A549 (cell line): ENCODE measurements at regions not wholly inside any gene's neighbourhood (a gene's known extent, or its start where the extent isn't known, plus 50 kb on each side); places are given as distances from the start of the nearest gene placed in this dataset.

Experiments used
- ATAC-seq, 2 experiments: fragments of 200-7000 bp in 1 of 2; fragments of >200 bp in 1 of 2; cut with Nextera tagmentation in 1 of 2; cut with Tn5 transposase in 1 of 2; 3 replicates each; pipeline versions ENCODE4 v1.8.0 to v1.9.1; 2018 to 2020; ENCODE audit warnings: mild to moderate bottlenecking in 1 of 2, moderate library complexity in 1 of 2
- CTCF ChIA-PET: fragments of 300-600 bp; sonication (Branson Sonifier 250); formaldehyde crosslinking; extraction: SDS; loops from one replicate; lab custom pipeline; 2021; ENCODE audit warnings: antibody characterized with exemption, inconsistent platforms; lab: Yijun Ruan, JAX
- POLR2A ChIA-PET: fragments of 350-600 bp; formaldehyde crosslinking; extraction: SDS; loops from one replicate; lab custom pipeline; 2021; ENCODE audit warnings: antibody characterized with exemption, inconsistent platforms; lab: Yijun Ruan, JAX
- DNase-seq, 2 experiments: peaks; one replicate each; pipeline versions ENCODE4 v3.0.0 to v3.0.0-alpha.2; 2011 to 2016; ENCODE audit warnings: low read depth in 1 of 2, low spot score in 1 of 2
- FAIRE-seq: peaks from 2 replicates; lab custom pipeline; 2011; peaks lifted over from hg19 to GRCh38; lab: Jason Lieb, UNC
- H3K27ac ChIP-seq, 2 experiments: fragments of >200 bp; sonication (Bioruptor Twin); formaldehyde crosslinking; 3 replicates each; pipeline ENCODE4 v1.5.1; 2016 to 2017
- H3K4me1 ChIP-seq: fragments of >200 bp; sonication (Bioruptor Twin); formaldehyde crosslinking; 3 replicates; pipeline ENCODE4 v1.6.1; 2016
- H3K4me2 ChIP-seq: fragments of >200 bp; sonication (Bioruptor Twin); formaldehyde crosslinking; 3 replicates; pipeline ENCODE4 v1.6.1; 2016
- H3K4me3 ChIP-seq: fragments of >200 bp; sonication (Bioruptor Twin); formaldehyde crosslinking; 3 replicates; pipeline ENCODE4 v1.5.1; 2016
- H3K9me3 ChIP-seq: fragments of >200 bp; sonication (Bioruptor Twin); formaldehyde crosslinking; 3 replicates; pipeline ENCODE4 v1.6.1; 2016
- ATOH8 ChIP-seq: fragments of 250-450 bp; sonication (Bioruptor Pico); IDR thresholded peaks from 2 replicates; pipeline ENCODE4 v1.5.0; 2020; ENCODE audit warnings: low read depth, mild to moderate bottlenecking, moderate library complexity
- CBX2 ChIP-seq: fragments of 200-600 bp; sonication (generic); IDR thresholded peaks from 2 replicates; pipeline ENCODE4 v1.6.1; 2016; ENCODE audit warnings: low read depth, mild to moderate bottlenecking, borderline replicate concordance
- CBX8 ChIP-seq: fragments of 200-600 bp; sonication (generic); IDR thresholded peaks from 2 replicates; pipeline ENCODE4 v1.6.1; 2016
- E2F6 ChIP-seq: IDR thresholded peaks from 2 replicates; pipeline ENCODE4 v1.6.1; 2012; ENCODE audit warnings: low read depth, borderline replicate concordance
- EHF ChIP-seq: fragments of 250-450 bp; sonication (Bioruptor Pico); IDR thresholded peaks from 2 replicates; pipeline ENCODE4 v1.5.0; 2020; ENCODE audit warnings: mild to moderate bottlenecking
- EP300 ChIP-seq, 2 experiments: fragments of >200 bp; sonication (Bioruptor Twin); formaldehyde crosslinking; IDR thresholded peaks; 2 replicates in 1 of 2; 3 replicates in 1 of 2; pipeline ENCODE4 v1.6.1; 2016 to 2017
- FOSL2 ChIP-seq, 2 experiments: fragments of 450-650 bp in 1 of 2; fragments of >200 bp in 1 of 2; sonication (Bioruptor Twin) in 1 of 2; formaldehyde crosslinking; IDR thresholded peaks; 2 replicates each; pipeline versions ENCODE4 v1.5.0 to v1.6.1; 2016 to 2020; ENCODE audit warnings: mild to moderate bottlenecking in 1 of 2, moderate library complexity in 1 of 2
- GATA3 ChIP-seq: IDR thresholded peaks from 2 replicates; pipeline ENCODE4 v1.6.1; 2012; ENCODE audit warnings: borderline replicate concordance
- HDAC2 ChIP-seq: fragments of 200-600 bp; sonication (generic); IDR thresholded peaks from 2 replicates; pipeline ENCODE4 v1.6.1; 2016
- HOXA7 ChIP-seq: fragments of 250-450 bp; sonication (Bioruptor Pico); IDR thresholded peaks from 2 replicates; pipeline ENCODE4 v1.5.0; 2020; ENCODE audit warnings: mild to moderate bottlenecking, moderate library complexity
- HOXB13 ChIP-seq: fragments of 250-450 bp; sonication (Bioruptor Pico); IDR thresholded peaks from 2 replicates; pipeline ENCODE4 v1.5.0; 2020; ENCODE audit warnings: low read depth, mild to moderate bottlenecking, moderate library complexity
- JUN ChIP-seq, 2 experiments: fragments of >200 bp; sonication (Bioruptor Twin); formaldehyde crosslinking; IDR thresholded peaks; 2 replicates in 1 of 2; 3 replicates in 1 of 2; pipeline ENCODE4 v1.6.1; 2016 to 2017
- JUNB ChIP-seq: fragments of >200 bp; sonication (Bioruptor Twin); formaldehyde crosslinking; IDR thresholded peaks from 2 replicates; pipeline ENCODE4 v1.6.1; 2016
- KDM1A ChIP-seq: fragments of 200-600 bp; sonication (generic); IDR thresholded peaks from 2 replicates; pipeline ENCODE4 v1.6.1; 2016; ENCODE audit warnings: low read depth, mild to moderate bottlenecking
- KDM5A ChIP-seq: fragments of 200-600 bp; sonication (generic); IDR thresholded peaks from 2 replicates; pipeline ENCODE4 v1.6.1; 2016; ENCODE audit warnings: antibody characterized with exemption, mild to moderate bottlenecking
- MAFK ChIP-seq: fragments of 450-650 bp; IDR thresholded peaks from 2 replicates; pipeline ENCODE4 v1.6.1; 2014; ENCODE audit not compliant: partially characterized antibody
- MAZ ChIP-seq: fragments of 150-350 bp; IDR thresholded peaks from 2 replicates; pipeline ENCODE4 v1.6.1; 2014; ENCODE audit warnings: antibody characterized with exemption, low read depth, low read length, borderline replicate concordance
- NR3C1 ChIP-seq: fragments of >200 bp; sonication (Bioruptor Twin); formaldehyde crosslinking; IDR thresholded peaks from 3 replicates; pipeline ENCODE4 v1.6.1; 2017
- POLR2A ChIP-seq: IDR thresholded peaks from 2 replicates; pipeline ENCODE4 v1.6.1; 2012; ENCODE audit warnings: mild to moderate bottlenecking, low read length
- REST ChIP-seq: fragments of 200-600 bp; sonication (generic); IDR thresholded peaks from 2 replicates; pipeline ENCODE4 v1.6.1; 2016; ENCODE audit warnings: antibody characterized with exemption, mild to moderate bottlenecking, moderate library complexity
- TP53 ChIP-seq: fragments of 250-450 bp; sonication (Bioruptor Pico); IDR thresholded peaks from 2 replicates; pipeline ENCODE4 v1.5.0; 2021; ENCODE audit warnings: mild to moderate bottlenecking, moderate library complexity
- ZC3H11A ChIP-seq: fragments of 450-650 bp; IDR thresholded peaks from 2 replicates; pipeline ENCODE4 v1.6.1; 2014; ENCODE audit warnings: antibody characterized with exemption, mild to moderate bottlenecking
- ZNF302 ChIP-seq: fragments of 250-450 bp; sonication (Bioruptor Pico); IDR thresholded peaks from 2 replicates; pipeline ENCODE4 v1.9.0; 2021; ENCODE audit warnings: inconsistent platforms, mild to moderate bottlenecking, moderate library complexity
- WGBS: methylation state at CpG from one replicate; pipeline ENCODE4 v1.1.6; 2017; ENCODE audit errors: missing lambda C conversion rate; 5-methylcytosine and 5-hydroxymethylcytosine counted together

- Histone ChIP-seq H3K4me1 (no peaks in the 10 kb centered on the region), H3K9me3 (no peaks in the 10 kb centered on the region), H3K27ac (no peak overlapping the region), H3K4me3 (no peak overlapping the region), H3K4me2 (no peak overlapping the region)
- ChIA-PET CTCF (no interaction called here), POLR2A (no interaction called here)
- FAIRE-seq (no peak), DNase-seq (no peak), ATAC-seq (no peak)
- TF ChIP-seq ZNF302 (CRISPR knock-in tag) (no peak), MAZ (no peak), E2F6 (no peak), REST (no peak), EP300 (IDR thresholded peaks at IDR 0.05) (no peak), GATA3 (no peak), JUNB (no peak)
- WGBS: 33% methylated on average over 1 of the region's 1 CpG
Measured at GRCh38 chr2:153079315-153079714, 360.9 kb downstream of the ARL6IP6 start.

- ATAC-seq (no peak), FAIRE-seq (no peak), DNase-seq (no peak)
- Histone ChIP-seq H3K4me1 (no peaks in the 10 kb centered on the region), H3K4me2 (no peak overlapping the region), H3K27ac (no peak overlapping the region), H3K9me3 (no peaks in the 10 kb centered on the region), H3K4me3 (no peak overlapping the region)
- POLR2A ChIA-PET: no interaction called here
- TF ChIP-seq POLR2A: no peak
- TF ChIP-seq CBX8: no peak
- TF ChIP-seq EP300 (IDR thresholded peaks at IDR 0.05): no peak
- no peak for TF ChIP-seq KDM5A
- TF ChIP-seq MAFK: no peak
- no peak for TF ChIP-seq HOXA7 (CRISPR knock-in tag)
- TF ChIP-seq TP53 (CRISPR knock-in tag): no peak
- no peak for TF ChIP-seq HOXB13 (CRISPR knock-in tag)
- TF ChIP-seq ZNF302 (CRISPR knock-in tag): no peak
- no peak for TF ChIP-seq JUN (IDR thresholded peaks at IDR 0.05)
- no peak for TF ChIP-seq KDM1A
- TF ChIP-seq EHF (CRISPR knock-in tag): no peak
- no peak for TF ChIP-seq ATOH8 (CRISPR knock-in tag)
- TF ChIP-seq NR3C1: no peak
- no peak for TF ChIP-seq ZC3H11A
- no peak for TF ChIP-seq FOSL2 (IDR thresholded peaks at IDR 0.05)
- no peak for TF ChIP-seq FOSL2 (CRISPR knock-in tag; IDR thresholded peaks at IDR 0.05)
- no peak for TF ChIP-seq MAZ
- no peak for TF ChIP-seq HDAC2
- TF ChIP-seq CBX2: no peak
- CTCF ChIA-PET: no interaction called here
- WGBS: 49% methylated on average over 2 of the region's 2 CpGs
Measured at GRCh38 chr2:153077311-153077710, 358.9 kb downstream of the ARL6IP6 start.
